Ascending aorta (tissue), 2 donors: ENCODE measurements at regions not wholly inside any gene's neighbourhood (a gene's known extent, or its start where the extent isn't known, plus 50 kb on each side); places are given as distances from the start of the nearest gene placed in this dataset.

Experiments
- DNase-seq, 2 donors: peaks; one replicate each; pipeline ENCODE4 v3.0.0-alpha.2; 2019; ENCODE audit warnings: low spot score in 2 of 2
- H3K27ac ChIP-seq, 2 donors: fragments of 200-600 bp; sonication (generic); one replicate each; pipeline ENCODE4 v1.5.1; 2016 to 2017; ENCODE audit warnings: mild to moderate bottlenecking in 1 of 2
- H3K27me3 ChIP-seq: fragments of 200-600 bp; sonication (generic); one replicate; pipeline ENCODE4 v1.5.1; 2017
- H3K36me3 ChIP-seq, 2 donors: fragments of 200-600 bp; sonication (generic); one replicate each; pipeline ENCODE4 v1.5.1; 2016
- H3K4me1 ChIP-seq, 2 donors: fragments of 200-600 bp; sonication (generic); one replicate each; pipeline ENCODE4 v1.5.1; 2016 to 2017; ENCODE audit warnings: mild to moderate bottlenecking in 1 of 2
- H3K4me3 ChIP-seq, 2 donors: fragments of 200-600 bp; sonication (generic); one replicate each; pipeline ENCODE4 v1.5.1; 2016 to 2017; ENCODE audit warnings: mild to moderate bottlenecking in 1 of 2
- H3K9me3 ChIP-seq, 2 donors: fragments of 200-600 bp; sonication (generic); one replicate each; pipeline ENCODE4 v1.5.1; 2016
- CTCF ChIP-seq, 3 experiments: fragments of 200-600 bp in 2 of 3; fragments of 450-650 bp in 1 of 3; sonication (generic) in 2 of 3; IDR thresholded peaks; one replicate each; pipeline ENCODE4 v1.5.1; 2016 to 2019; ENCODE audit warnings: antibody characterized with exemption in 3 of 3, mild to moderate bottlenecking in 1 of 3, moderate library complexity in 1 of 3
- intact Hi-C: fragments of 100-400 bp; cut with DNase I; formaldehyde crosslinking; loops from one replicate; pipeline ENCODE4 v1.15.1; 2023

GRCh38 chr1:168782559-168783116, 53.6 kb upstream of the DPT start:
- Histone ChIP-seq H3K27me3 (no peaks in the 10 kb centered on the region), H3K4me1 (no peaks in the 10 kb centered on the region), H3K27ac (no peak overlapping the region), H3K9me3 (no peaks in the 10 kb centered on the region), H3K36me3 (no peaks in the 10 kb centered on the region), H3K4me3 (no peak overlapping the region)
- TF ChIP-seq CTCF (IDR thresholded peaks at IDR 0.05): no peak
- no peak for DNase-seq
- intact Hi-C loops: no loop called here

GRCh38 chr1:168783458-168784210, 54.6 kb upstream of the DPT start:
- intact Hi-C loops: no loop called here
- Histone ChIP-seq H3K4me3 (no peak overlapping the region), H3K27me3 (no peaks in the 10 kb centered on the region), H3K36me3 (no peaks in the 10 kb centered on the region), H3K9me3 (no peaks in the 10 kb centered on the region), H3K27ac (no peak overlapping the region), H3K4me1 (no peaks in the 10 kb centered on the region)
- no peak for DNase-seq
- no peak for TF ChIP-seq CTCF (IDR thresholded peaks at IDR 0.05)

GRCh38 chr1:168786476-168787330, 57.7 kb upstream of the DPT start:
- no peaks in the 10 kb centered on the region for H3K36me3 ChIP-seq
- no peak overlapping the region for H3K4me3 ChIP-seq
- no peaks in the 10 kb centered on the region for H3K27me3 ChIP-seq
- no peak for DNase-seq
- H3K27ac ChIP-seq: no peak overlapping the region
- intact Hi-C loops: no loop called here
- H3K4me1 ChIP-seq: no peaks in the 10 kb centered on the region
- no peaks in the 10 kb centered on the region for H3K9me3 ChIP-seq
- TF ChIP-seq CTCF (IDR thresholded peaks at IDR 0.05): no peak

GRCh38 chr1:168788258-168788657, 59.3 kb upstream of the DPT start:
- no peak for TF ChIP-seq CTCF (IDR thresholded peaks at IDR 0.05)
- no peak for DNase-seq
- no peaks in the 10 kb centered on the region for H3K27me3 ChIP-seq
- intact Hi-C loops: no loop called here
- H3K4me1 ChIP-seq: no peaks in the 10 kb centered on the region
- H3K4me3 ChIP-seq: no peak overlapping the region
- no peaks in the 10 kb centered on the region for H3K36me3 ChIP-seq
- no peaks in the 10 kb centered on the region for H3K9me3 ChIP-seq
- no peak overlapping the region for H3K27ac ChIP-seq

GRCh38 chr1:168789501-168789900, 60.5 kb upstream of the DPT start:
- Histone ChIP-seq H3K9me3 (no peaks in the 10 kb centered on the region), H3K27me3 (no peaks in the 10 kb centered on the region), H3K4me3 (no peak overlapping the region), H3K4me1 (no peaks in the 10 kb centered on the region), H3K36me3 (no peaks in the 10 kb centered on the region), H3K27ac (no peak overlapping the region)
- no peak for DNase-seq
- no peak for TF ChIP-seq CTCF (IDR thresholded peaks at IDR 0.05)
- intact Hi-C loops: no loop called here
